NCI-H1417 treated with DMSO at 0.1 percent for 48 hours (cell line): ENCODE measurements at regions not wholly inside any gene's neighbourhood (a gene's known extent, or its start where the extent isn't known, plus 50 kb on each side); places are given as distances from the start of the nearest gene placed in this dataset.
"Not testable (repeated sequence)": the region's sequence is repeated elsewhere in the genome, so short reads cannot be mapped to it uniquely, and the experiment has no call there.

Experiments
- DNase-seq: peaks from one replicate; lab custom pipeline; 2025; lab: John Stamatoyannopoulos, UW

- no peak for DNase-seq
Measured at GRCh38 chr20:29687438-29687837, 1570.0 kb upstream of the DEFB115 start.

- DNase-seq = peak; percentile 0
Measured at GRCh38 chr20:29689411-29690225, 1567.8 kb upstream of the DEFB115 start.

DNA sequence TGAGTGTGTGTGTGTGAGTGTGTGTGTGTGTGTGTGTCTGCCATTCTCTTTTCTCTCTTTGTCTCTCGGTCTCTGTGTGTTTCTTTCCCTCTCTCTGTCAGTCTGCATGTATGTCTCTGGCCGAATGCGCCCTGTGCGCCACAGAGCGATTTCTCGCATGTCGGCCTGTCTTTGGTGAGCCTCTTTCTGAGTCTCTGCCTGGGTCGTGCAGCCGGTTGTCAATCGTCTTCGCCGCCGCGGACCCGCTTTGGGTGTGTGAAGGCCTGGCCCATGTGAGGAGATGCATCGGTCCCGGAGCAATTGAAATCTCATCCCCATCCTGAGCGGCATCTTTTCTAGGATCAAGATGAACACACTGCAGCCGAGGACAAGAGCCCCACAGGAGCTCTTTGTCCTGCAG is 1567.2 kb upstream of the DEFB115 start:
- DNase-seq = no peak

GRCh38 chr20:29740601-29740950 is 1516.9 kb upstream of the DEFB115 start:
- no peak for DNase-seq

- DNase-seq = no peak
Measured at GRCh38 chr20:29740951-29741593, 1516.4 kb upstream of the DEFB115 start.

- DNase-seq = no peak
Measured at GRCh38 chr20:29741594-29741893, 1515.9 kb upstream of the DEFB115 start.

DNA sequence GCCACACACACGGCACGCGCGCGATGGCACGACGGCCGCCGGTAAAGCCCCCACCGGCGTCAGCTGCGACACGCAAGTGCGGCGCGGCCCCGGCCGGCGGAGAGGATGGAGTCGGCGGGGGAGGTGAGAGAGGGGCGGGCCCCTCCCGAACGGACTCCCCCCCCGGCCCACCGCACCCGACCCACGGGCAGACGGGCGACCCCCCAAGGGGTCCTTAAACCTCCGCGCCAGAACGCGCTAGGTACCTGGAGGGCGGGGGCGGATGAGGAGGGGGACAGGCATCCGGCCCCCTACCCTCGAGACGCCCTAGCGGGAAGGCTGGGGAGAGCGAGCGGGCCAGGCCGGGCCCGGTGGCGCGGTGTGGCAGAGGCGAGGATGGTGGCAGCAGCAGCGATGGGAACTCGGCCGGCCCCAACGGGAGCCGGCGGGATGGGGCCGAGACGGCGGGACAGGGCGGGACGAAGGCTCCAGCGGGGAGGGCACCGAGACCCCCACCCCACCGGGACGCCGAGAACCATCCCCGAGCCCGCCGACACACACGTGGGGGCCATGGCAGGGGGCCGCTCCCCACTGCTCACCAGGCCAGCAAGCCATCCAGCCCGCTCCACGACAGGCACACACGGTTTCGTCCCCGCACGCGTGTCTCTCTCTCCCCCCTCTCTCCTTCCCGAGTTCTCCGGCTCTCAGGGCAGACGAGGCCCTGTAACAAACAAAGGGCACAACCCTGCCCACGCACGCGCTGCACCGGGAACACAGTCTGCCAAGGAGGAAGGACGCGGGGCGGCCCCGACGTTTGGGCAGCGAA is 1515.4 kb upstream of the DEFB115 start:
- DNase-seq = no peak

GRCh38 chr20:29742699-29743100 is 1514.8 kb upstream of the DEFB115 start:
- DNase-seq = no peak

GRCh38 chr20:29743101-29743931 is 1514.1 kb upstream of the DEFB115 start:
- DNase-seq = no peak

GRCh38 chr20:29744071-29744470 is 1513.4 kb upstream of the DEFB115 start:
- DNase-seq = no peak

- not testable (repeated sequence) for DNase-seq
Measured at GRCh38 chr20:29745534-29746245, 1511.8 kb upstream of the DEFB115 start.

DNA sequence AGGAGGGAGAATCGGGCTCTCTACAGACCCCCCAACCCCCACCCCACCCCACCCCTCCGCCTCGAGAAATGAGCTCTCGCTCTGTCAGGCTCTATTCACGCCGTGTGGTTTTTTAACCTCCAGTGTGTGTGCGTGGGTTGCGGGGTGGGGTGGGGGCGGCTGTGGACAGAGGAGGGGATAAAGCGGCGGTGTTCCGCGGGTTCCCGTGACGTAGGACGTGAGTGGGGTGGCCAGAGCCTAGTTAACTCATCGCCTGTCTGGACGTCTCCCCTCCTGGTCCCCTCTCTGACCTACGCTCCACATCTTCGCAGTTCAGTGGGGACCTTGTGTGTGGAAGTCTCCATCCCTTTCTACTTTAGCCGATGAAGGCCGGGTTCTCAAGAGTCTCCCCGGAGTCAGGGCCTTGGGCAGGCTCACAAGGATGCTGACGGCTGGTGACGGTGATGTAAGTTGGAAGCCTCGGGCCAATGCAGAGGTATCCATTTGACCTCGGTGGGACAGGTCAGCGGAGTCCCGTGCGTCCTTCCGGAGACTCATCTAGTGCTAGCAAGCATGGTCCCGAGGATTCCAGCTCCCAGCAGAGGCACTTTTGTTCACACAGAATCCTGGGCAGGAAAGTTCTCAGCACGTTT is 1507.1 kb upstream of the DEFB115 start:
- DNase-seq = no peak

DNA sequence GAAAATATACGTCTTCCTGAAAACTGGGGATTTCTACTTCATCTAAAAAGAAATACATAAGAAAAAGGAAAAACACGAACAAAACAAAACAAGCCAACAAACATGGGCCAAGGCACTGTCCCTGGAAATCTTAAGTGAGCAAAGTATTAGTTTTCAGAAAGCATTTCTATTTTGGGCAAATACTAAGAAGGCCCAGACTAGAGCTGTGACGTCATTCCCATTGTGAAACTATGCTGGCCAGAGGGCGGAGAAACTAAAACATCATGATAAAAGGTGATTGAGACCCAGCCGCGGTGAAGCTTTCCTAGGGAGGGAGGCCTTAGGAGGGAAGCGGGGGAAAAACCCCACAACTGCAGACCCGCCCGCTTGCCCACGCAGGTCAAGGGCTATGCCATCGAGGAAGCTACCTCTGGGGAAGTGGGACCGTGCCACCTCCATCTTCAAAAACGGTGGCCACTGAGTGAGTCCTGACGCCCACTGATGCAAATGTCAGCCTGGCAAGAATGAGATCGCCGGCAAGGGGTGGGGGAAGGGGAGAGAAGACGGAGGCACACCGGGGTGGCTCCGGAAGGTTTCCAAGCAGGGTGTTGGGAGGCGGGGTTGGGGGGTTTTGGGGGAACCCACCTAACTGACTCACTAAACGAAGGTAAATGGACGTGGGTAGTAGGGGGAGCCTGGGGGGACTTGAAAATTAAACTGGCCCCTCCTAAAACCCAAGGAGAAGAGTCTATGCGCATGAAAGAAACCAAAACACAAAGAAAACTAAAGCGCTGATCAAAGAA is 1504.6 kb upstream of the DEFB115 start:
- DNase-seq = not testable (repeated sequence)

- DNase-seq = not testable (repeated sequence)
Measured at GRCh38 chr20:29753426-29753746, 1504.1 kb upstream of the DEFB115 start.

DNA sequence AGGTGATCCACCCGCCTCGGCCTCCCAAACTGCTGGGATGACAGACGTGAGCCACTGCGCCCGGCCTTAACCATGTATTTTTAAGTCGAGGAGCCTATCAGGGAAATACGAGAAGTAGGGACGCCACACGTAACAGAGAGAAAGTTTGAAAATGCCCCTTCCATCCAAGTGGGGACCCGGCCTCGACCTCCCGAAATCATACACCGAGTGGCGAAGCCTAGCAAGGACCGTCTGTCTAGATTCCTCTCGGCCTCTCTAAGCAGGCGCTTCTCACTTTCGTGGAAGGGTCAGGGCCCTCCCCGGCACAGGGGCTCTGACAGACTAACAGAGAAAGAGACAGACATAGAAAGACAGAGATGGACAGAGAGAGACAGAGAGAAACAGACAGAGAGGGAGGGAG is 1503.6 kb upstream of the DEFB115 start:
- DNase-seq = not testable (repeated sequence)

- DNase-seq = not testable (repeated sequence)
Measured at GRCh38 chr20:29755854-29756498, 1501.5 kb upstream of the DEFB115 start.

DNA sequence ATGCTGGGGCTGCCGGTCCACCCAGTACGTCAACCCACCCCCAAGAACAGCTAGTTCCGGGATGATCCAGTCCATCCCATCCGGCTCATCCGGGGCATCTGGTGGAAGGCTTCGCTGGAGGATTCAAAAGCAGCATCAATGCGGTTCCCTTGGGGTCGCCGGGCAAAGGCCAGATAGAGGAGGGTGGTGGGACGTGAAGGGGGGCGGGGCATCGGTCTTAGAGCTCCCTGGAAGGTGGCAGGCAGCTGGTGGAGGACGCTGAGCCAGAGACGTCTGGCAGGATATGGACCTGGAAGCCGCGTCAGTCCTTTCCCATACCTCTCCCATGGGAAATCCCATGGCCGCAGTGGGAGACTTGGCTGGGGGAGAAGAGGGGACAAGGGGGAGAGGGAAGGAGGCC is 1500.8 kb upstream of the DEFB115 start:
- DNase-seq = no peak

DNA sequence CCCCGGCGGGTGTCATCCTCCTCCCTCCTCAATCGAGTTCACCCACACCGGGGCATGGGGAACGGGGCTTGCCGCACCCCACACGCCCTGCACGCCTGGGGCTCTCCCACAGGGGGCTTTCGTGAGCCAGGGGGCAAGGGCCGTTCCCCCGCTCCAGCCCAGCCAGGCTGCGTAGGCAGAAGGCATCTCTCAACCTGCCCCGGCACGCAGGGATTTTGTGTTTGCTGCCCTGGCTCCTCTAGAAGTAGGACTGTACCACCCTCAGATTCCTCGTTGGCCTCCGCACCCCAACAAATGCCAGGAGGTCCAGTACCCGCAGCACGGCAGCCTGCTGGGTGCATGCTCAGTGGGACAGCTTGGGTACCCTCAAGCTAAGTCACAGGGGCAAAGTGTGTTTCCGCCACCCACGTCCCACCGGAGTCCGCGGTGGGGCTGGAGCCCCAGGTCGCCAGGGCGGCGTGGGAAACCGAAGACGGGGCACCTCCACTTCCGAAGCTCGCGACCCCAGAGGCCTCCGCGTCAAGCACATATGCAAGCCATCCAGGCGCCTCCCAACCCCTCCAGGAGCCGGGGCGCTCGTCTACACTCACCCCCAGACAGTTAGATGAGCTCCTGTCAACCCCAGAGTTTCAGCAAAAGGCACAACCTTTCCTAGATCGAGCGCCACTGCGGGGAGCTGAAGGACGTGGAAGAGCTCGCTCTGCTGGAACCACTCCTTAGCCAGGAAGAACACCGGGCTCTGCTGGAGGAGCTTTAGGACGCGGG is 1495.7 kb upstream of the DEFB115 start:
- not testable (repeated sequence) for DNase-seq

DNA sequence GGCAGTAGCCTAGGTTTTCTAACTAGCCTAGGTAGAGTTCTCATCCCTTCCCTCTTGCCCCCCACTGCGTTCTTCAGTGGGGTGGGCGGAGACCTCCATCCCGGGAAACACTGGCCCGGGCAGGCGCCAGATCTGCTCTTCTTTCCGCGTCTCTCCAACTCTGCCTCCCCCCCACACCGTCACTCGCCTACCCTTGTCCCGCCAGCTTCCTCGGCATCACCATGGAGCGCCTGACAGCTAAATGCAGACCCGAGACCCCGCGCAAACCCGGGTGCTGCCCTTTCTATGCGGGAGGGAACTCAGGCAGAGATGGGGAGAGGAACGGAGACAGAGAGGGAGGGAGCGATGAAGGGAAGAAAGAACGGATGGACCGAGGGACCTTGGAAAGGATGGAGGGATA is 1494.8 kb upstream of the DEFB115 start:
- no peak for DNase-seq
